H9 (cell line): ENCODE measurements at regions not wholly inside any gene's neighbourhood (a gene's known extent, or its start where the extent isn't known, plus 50 kb on each side); places are given as distances from the start of the nearest gene placed in this dataset.

Experiments used
- DNase-seq: peaks from one replicate; pipeline ENCODE4 v3.0.0-alpha.2; 2017
- H2AFZ ChIP-seq: one replicate; pipeline ENCODE4 v1.6.1; 2013; ENCODE audit warnings: mild to moderate bottlenecking, low read length, control low read depth, moderate library complexity
- H2AK5ac ChIP-seq: 2 replicates; pipeline ENCODE4 v1.6.1; 2013; ENCODE audit warnings: low read length, control low read depth, mixed read lengths; ENCODE audit not compliant: insufficient read length
- H2BK120ac ChIP-seq: one replicate; pipeline ENCODE4 v1.6.1; 2013; ENCODE audit warnings: low read depth, mild to moderate bottlenecking, low read length, control low read depth, inconsistent platforms; ENCODE audit not compliant: poor library complexity, severe bottlenecking
- H2BK12ac ChIP-seq: 2 replicates; pipeline ENCODE4 v1.6.1; 2013; ENCODE audit warnings: low read length, control low read depth, mixed read lengths, low read depth; ENCODE audit not compliant: insufficient read length
- H2BK15ac ChIP-seq: 2 replicates; pipeline ENCODE4 v1.6.1; 2013; ENCODE audit warnings: low read depth, low read length, control low read depth
- H2BK20ac ChIP-seq: one replicate; pipeline ENCODE4 v1.6.1; 2013; ENCODE audit warnings: low read depth, mild to moderate bottlenecking, low read length, control low read depth, inconsistent platforms; ENCODE audit not compliant: poor library complexity, severe bottlenecking
- H2BK5ac ChIP-seq: 2 replicates; pipeline ENCODE4 v1.6.1; 2013; ENCODE audit warnings: low read length, control low read depth, mixed read lengths; ENCODE audit not compliant: insufficient read length
- H3K14ac ChIP-seq: 2 replicates; pipeline ENCODE4 v1.6.1; 2013; ENCODE audit warnings: low read length, control low read depth; ENCODE audit not compliant: insufficient read depth
- H3K18ac ChIP-seq: 2 replicates; pipeline ENCODE4 v1.6.1; 2013; ENCODE audit warnings: low read depth, mild to moderate bottlenecking, mixed read lengths, low read length, control low read depth; ENCODE audit not compliant: insufficient read length
- H3K23ac ChIP-seq: 2 replicates; pipeline ENCODE4 v1.6.1; 2013; ENCODE audit warnings: low read length, control low read depth, mixed read lengths, low read depth; ENCODE audit not compliant: insufficient read length
- H3K23me2 ChIP-seq: 2 replicates; pipeline ENCODE4 v1.6.1; 2013; ENCODE audit warnings: low read depth, mild to moderate bottlenecking, mixed read lengths, low read length, control low read depth; ENCODE audit not compliant: insufficient read length, poor library complexity, severe bottlenecking
- H3K27ac ChIP-seq: 2 replicates; pipeline ENCODE4 v1.5.1; 2013; ENCODE audit warnings: low read length, control low read depth, mixed read lengths, low read depth; ENCODE audit not compliant: insufficient read length
- H3K27me3 ChIP-seq: 2 replicates; pipeline ENCODE4 v1.6.1; 2013; ENCODE audit warnings: low read length, control low read depth, inconsistent platforms; ENCODE audit not compliant: insufficient read depth
- H3K4ac ChIP-seq: 2 replicates; pipeline ENCODE4 v1.6.1; 2013; ENCODE audit warnings: low read depth, mild to moderate bottlenecking, control low read depth, inconsistent platforms, low read length, moderate library complexity
- H3K4me1 ChIP-seq: 2 replicates; pipeline ENCODE4 v1.6.1; 2013; ENCODE audit warnings: low read length, control low read depth, inconsistent platforms; ENCODE audit not compliant: insufficient read depth
- H3K4me2 ChIP-seq: 2 replicates; pipeline ENCODE4 v1.6.1; 2013; ENCODE audit warnings: low read length, control low read depth, mixed read lengths; ENCODE audit not compliant: insufficient read length, insufficient read depth
- H3K56ac ChIP-seq: 2 replicates; pipeline ENCODE4 v1.6.1; 2013; ENCODE audit warnings: low read depth, mild to moderate bottlenecking, mixed read lengths, low read length, control low read depth; ENCODE audit not compliant: insufficient read length
- H3K79me1 ChIP-seq: 2 replicates; pipeline ENCODE4 v1.6.1; 2013; ENCODE audit warnings: low read depth, mild to moderate bottlenecking, moderate library complexity, low read length, control low read depth, inconsistent platforms; ENCODE audit not compliant: insufficient read depth, poor library complexity, severe bottlenecking
- H3K79me2 ChIP-seq: 2 replicates; pipeline ENCODE4 v1.6.1; 2013; ENCODE audit warnings: low read length, control low read depth, inconsistent platforms; ENCODE audit not compliant: insufficient read depth
- H3K9ac ChIP-seq: 2 replicates; pipeline ENCODE4 v1.6.1; 2013; ENCODE audit warnings: low read length, control low read depth, mixed read lengths; ENCODE audit not compliant: insufficient read length; ENCODE audit errors: extremely low read depth
- H3K9me3 ChIP-seq: one replicate; pipeline ENCODE4 v1.6.1; 2013; ENCODE audit warnings: low read depth, low read length, inconsistent platforms; ENCODE audit not compliant: control insufficient read depth
- H3T11ph ChIP-seq: one replicate; pipeline ENCODE4 v1.6.1; 2013; ENCODE audit warnings: mild to moderate bottlenecking, low read length, control low read depth, inconsistent platforms
- H4K20me1 ChIP-seq: one replicate; pipeline ENCODE4 v1.6.1; 2013; ENCODE audit not compliant: control insufficient read depth, insufficient read length, insufficient read depth
- H4K5ac ChIP-seq: 2 replicates; pipeline ENCODE4 v1.6.1; 2013; ENCODE audit warnings: low read depth, mild to moderate bottlenecking, mixed read lengths, low read length, control low read depth; ENCODE audit not compliant: insufficient read length
- H4K8ac ChIP-seq: replicated peaks from 2 replicates; pipeline ENCODE4 v1.6.1; 2013; ENCODE audit warnings: low read length, control low read depth, mixed read lengths, low read depth; ENCODE audit not compliant: insufficient read length
- H4K91ac ChIP-seq: 2 replicates; pipeline ENCODE4 v1.6.1; 2013; ENCODE audit warnings: low read depth, mild to moderate bottlenecking, moderate library complexity, mixed read lengths, low read length, control low read depth; ENCODE audit not compliant: insufficient read length
- H3K27ac Mint-ChIP-seq, 3 experiments: 2 replicates in 2 of 3; 3 replicates in 1 of 3; pipeline ENCODE4 v1.8.0; 2020 to 2021; ENCODE audit warnings: mixed read lengths in 3 of 3, mild to moderate bottlenecking in 1 of 3, moderate library complexity in 1 of 3
- H3K27me3 Mint-ChIP-seq: 2 replicates; pipeline ENCODE4 v1.8.0; 2021; ENCODE audit warnings: low read depth, mild to moderate bottlenecking, moderate library complexity, mixed read lengths
- H3K36me3 Mint-ChIP-seq, 3 experiments: 2 replicates in 2 of 3; 3 replicates in 1 of 3; pipeline ENCODE4 v1.8.0; 2020 to 2021; ENCODE audit warnings: low read depth in 3 of 3, mixed read lengths in 3 of 3; ENCODE audit not compliant: insufficient read depth in 1 of 3
- H3K4me1 Mint-ChIP-seq, 2 experiments: 2 replicates each; pipeline ENCODE4 v1.8.0; 2020; ENCODE audit warnings: mixed read lengths in 2 of 2
- H3K4me3 Mint-ChIP-seq, 2 experiments: 2 replicates in 1 of 2; 3 replicates in 1 of 2; pipeline ENCODE4 v1.8.0; 2020 to 2021; ENCODE audit warnings: mild to moderate bottlenecking in 2 of 2, mixed read lengths in 2 of 2, moderate library complexity in 1 of 2
- H3K9me3 Mint-ChIP-seq, 2 experiments: 2 replicates in 1 of 2; 3 replicates in 1 of 2; pipeline ENCODE4 v1.8.0; 2020; ENCODE audit warnings: mild to moderate bottlenecking in 2 of 2, mixed read lengths in 2 of 2, moderate library complexity in 1 of 2
- WGBS: extraction: QIAGEN DNeasy Blood & Tissue Kit; methylation state at CpG from one replicate; pipeline ENCODE4 v1.1.7; 2013; ENCODE audit warnings: missing lambda C conversion rate, low lambda C conversion rate, mixed read lengths; ENCODE audit not compliant: insufficient read length; ENCODE audit errors: extremely low coverage; 5-methylcytosine and 5-hydroxymethylcytosine counted together
- TF ChIP-seq, protein P1 (sequence below): fragments of 200-600 bp; sonication (generic); conservative IDR thresholded peaks from 3 replicates; pipeline ENCODE4 v1.8.0; 2021; ENCODE audit warnings: antibody characterized with exemption, mild to moderate bottlenecking

- H2BK15ac ChIP-seq: no peak overlapping the region
- no peak overlapping the region for H2BK20ac ChIP-seq
- no peak overlapping the region for H4K8ac ChIP-seq
- H3K14ac ChIP-seq: no peak overlapping the region
- H3K79me2 ChIP-seq: no peaks in the 10 kb centered on the region
- no peaks in the 10 kb centered on the region for H3K27me3 ChIP-seq
- H3K23ac ChIP-seq: no peak overlapping the region
- H3K27ac Mint-ChIP-seq: no peak overlapping the region
- peaks cover 4 to 5% of the 10 kb centered on the region in 2 experiments for H3K9me3 Mint-ChIP-seq
- H4K91ac ChIP-seq: no peak overlapping the region
- H3K9me3 ChIP-seq: no peaks in the 10 kb centered on the region
- H3K23me2 ChIP-seq: no peaks in the 10 kb centered on the region
- H4K5ac ChIP-seq: no peak overlapping the region
- peaks cover 2 to 7% (median 5%) of the 10 kb centered on the region in 3 experiments; a peak in 4 of 7 replicates for H3K36me3 Mint-ChIP-seq
- H2AFZ ChIP-seq: no peak overlapping the region
- peaks cover 3 to 4% of the 10 kb centered on the region in 2 experiments; a peak in 3 of 4 replicates for H3K4me1 Mint-ChIP-seq
- DNase-seq: no peak
- H3K4me1 ChIP-seq: no peaks in the 10 kb centered on the region
- no peak overlapping the region for H3K18ac ChIP-seq
- no peak overlapping the region for H2BK5ac ChIP-seq
- H4K20me1 ChIP-seq: no peaks in the 10 kb centered on the region
- no peak overlapping the region for H3K4me2 ChIP-seq
- H3K27me3 Mint-ChIP-seq: no peaks in the 10 kb centered on the region
- no peak overlapping the region for H3K27ac ChIP-seq
- H3T11ph ChIP-seq: no peak overlapping the region
- H2BK12ac ChIP-seq: no peak overlapping the region
- no peak overlapping the region for H3K4ac ChIP-seq
- H2AK5ac ChIP-seq: no peak overlapping the region
- H3K9ac ChIP-seq: no peak overlapping the region
- TF ChIP-seq, protein P1, sequence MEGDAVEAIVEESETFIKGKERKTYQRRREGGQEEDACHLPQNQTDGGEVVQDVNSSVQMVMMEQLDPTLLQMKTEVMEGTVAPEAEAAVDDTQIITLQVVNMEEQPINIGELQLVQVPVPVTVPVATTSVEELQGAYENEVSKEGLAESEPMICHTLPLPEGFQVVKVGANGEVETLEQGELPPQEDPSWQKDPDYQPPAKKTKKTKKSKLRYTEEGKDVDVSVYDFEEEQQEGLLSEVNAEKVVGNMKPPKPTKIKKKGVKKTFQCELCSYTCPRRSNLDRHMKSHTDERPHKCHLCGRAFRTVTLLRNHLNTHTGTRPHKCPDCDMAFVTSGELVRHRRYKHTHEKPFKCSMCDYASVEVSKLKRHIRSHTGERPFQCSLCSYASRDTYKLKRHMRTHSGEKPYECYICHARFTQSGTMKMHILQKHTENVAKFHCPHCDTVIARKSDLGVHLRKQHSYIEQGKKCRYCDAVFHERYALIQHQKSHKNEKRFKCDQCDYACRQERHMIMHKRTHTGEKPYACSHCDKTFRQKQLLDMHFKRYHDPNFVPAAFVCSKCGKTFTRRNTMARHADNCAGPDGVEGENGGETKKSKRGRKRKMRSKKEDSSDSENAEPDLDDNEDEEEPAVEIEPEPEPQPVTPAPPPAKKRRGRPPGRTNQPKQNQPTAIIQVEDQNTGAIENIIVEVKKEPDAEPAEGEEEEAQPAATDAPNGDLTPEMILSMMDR: no peak
- WGBS: no CpG with 5 or more reads among the region's 4 CpGs
- H3K56ac ChIP-seq: no peak overlapping the region
- H3K4me3 Mint-ChIP-seq: no peak overlapping the region
- no peaks in the 10 kb centered on the region for H3K79me1 ChIP-seq
- H2BK120ac ChIP-seq: no peak overlapping the region
These were observed 91.6 kb upstream of the H2AZ1 start for GRCh38 chr4:100041646-100042045.
